ENCODE measurements at regions not wholly inside any gene's neighbourhood (a gene's known extent, or its start where the extent isn't known, plus 50 kb on each side); places are given as distances from the start of the nearest gene placed in this dataset.

- ChIA-PET CTCF (ENCODE audit: low intra/inter-chr PET ratio) (no interaction called here), POLR2A (no interaction called here)
- DNase-seq (ENCODE audit: extremely low read depth in 1 of 4, low spot score in 3 of 4), result no peak
- Histone ChIP-seq H4K20me1 (replicated peaks; ENCODE audit: control insufficient read depth, insufficient read depth, low read length) (no peaks in the 10 kb centered on the region), H3K27me3 (ENCODE audit: control insufficient read depth in 2 of 2, insufficient read depth in 2 of 2, low read length in 2 of 2) (no peaks in the 10 kb centered on the region), H3K4me1 (replicated peaks in 1 of 2; ENCODE audit: control insufficient read depth in 2 of 2, insufficient read depth in 2 of 2, low read length in 2 of 2) (no peaks in the 10 kb centered on the region), H3K4me2 (ENCODE audit: insufficient read depth, low read length) (no peak overlapping the region), H3K9me3 (replicated peaks; ENCODE audit: control insufficient read depth, insufficient read depth, low read depth, low read length) (no peaks in the 10 kb centered on the region), H3K27ac (ENCODE audit: extremely low read depth, low read depth, low read length) (no peak overlapping the region), H3K4me3 (no peak overlapping the region), H3K79me2 (ENCODE audit: control insufficient read depth, insufficient read depth, low read length) (no peaks in the 10 kb centered on the region), H2AFZ (ENCODE audit: low read depth, low read length) (no peak overlapping the region), H3K36me3 (ENCODE audit: control insufficient read depth, insufficient read depth, low read length) (no peaks in the 10 kb centered on the region), H3K9ac (ENCODE audit: insufficient read depth in 1 of 2, low read depth in 2 of 2, low read length in 2 of 2) (no peak overlapping the region), H3K9me1 (ENCODE audit: control insufficient read depth, insufficient read depth, low read length) (no peaks in the 10 kb centered on the region)
- BruUV-seq (replicated peaks), result no TSS peak
- TF ChIP-seq MAFK (IDR thresholded peaks at IDR 0.05; ENCODE audit: low read length), result no peak
- TF ChIP-seq JUND (IDR thresholded peaks at IDR 0.05; ENCODE audit: borderline replicate concordance, low read depth, low read length), result no peak
- TF ChIP-seq JUND (tag; IDR thresholded peaks at IDR 0.05; ENCODE audit: borderline replicate concordance, low read depth, low read length), result no peak
- no peak for TF ChIP-seq BCOR (IDR thresholded peaks at IDR 0.05)
- no peak for TF ChIP-seq LARP7 (IDR thresholded peaks at IDR 0.05)
- no peak for TF ChIP-seq ZNF217 (CRISPR knock-in tag; IDR thresholded peaks at IDR 0.05)
- no peak for TF ChIP-seq KLF10 (CRISPR knock-in tag; IDR thresholded peaks at IDR 0.05)
- TF ChIP-seq DPF2 (IDR thresholded peaks at IDR 0.05), result no peak
- no peak for TF ChIP-seq RFX7 (CRISPR knock-in tag; IDR thresholded peaks at IDR 0.05)
- no peak for TF ChIP-seq ESRRA (IDR thresholded peaks at IDR 0.05; ENCODE audit: borderline replicate concordance, low read depth)
- TF ChIP-seq NR4A1 (CRISPR knock-in tag; IDR thresholded peaks at IDR 0.05), result no peak
- TF ChIP-seq NR4A1 (tag; IDR thresholded peaks at IDR 0.05), result no peak
- TF ChIP-seq, protein P1, sequence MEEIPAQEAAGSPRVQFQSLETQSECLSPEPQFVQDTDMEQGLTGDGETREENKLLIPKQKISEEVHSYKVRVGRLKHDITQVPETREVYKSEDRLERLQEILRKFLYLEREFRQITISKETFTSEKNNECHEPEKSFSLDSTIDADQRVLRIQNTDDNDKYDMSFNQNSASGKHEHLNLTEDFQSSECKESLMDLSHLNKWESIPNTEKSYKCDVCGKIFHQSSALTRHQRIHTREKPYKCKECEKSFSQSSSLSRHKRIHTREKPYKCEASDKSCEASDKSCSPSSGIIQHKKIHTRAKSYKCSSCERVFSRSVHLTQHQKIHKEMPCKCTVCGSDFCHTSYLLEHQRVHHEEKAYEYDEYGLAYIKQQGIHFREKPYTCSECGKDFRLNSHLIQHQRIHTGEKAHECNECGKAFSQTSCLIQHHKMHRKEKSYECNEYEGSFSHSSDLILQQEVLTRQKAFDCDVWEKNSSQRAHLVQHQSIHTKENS (CRISPR knock-in tag; IDR thresholded peaks at IDR 0.05), result no peak
- no peak for TF ChIP-seq ZNF239 (CRISPR knock-in tag; IDR thresholded peaks at IDR 0.05)
- no peak for TF ChIP-seq PPARD (CRISPR knock-in tag; IDR thresholded peaks at IDR 0.05)
- TF ChIP-seq TCFL5 (CRISPR knock-in tag; conservative IDR thresholded peaks at IDR 0.05), result no peak
- no peak for TF ChIP-seq ZNF174 (CRISPR knock-in tag; IDR thresholded peaks at IDR 0.05)
- no peak for FAIRE-seq
- WGBS (ENCODE audit: insufficient coverage, low coverage, missing lambda C conversion rate), result 0% methylated on average over 3 of the region's 3 CpGs
- in situ Hi-C loops (cut with MboI) (no loop called here), intact Hi-C loops (cut with micrococcal nuclease) (no loop called here)
- ATAC-seq, result no peak
Observed at GRCh38 chr1:193697776-193698175, 511.4 kb upstream of the B3GALT2 start.

All from K562 (cell line).